ENCODE measurements at regions not wholly inside any gene's neighbourhood (a gene's known extent, or its start where the extent isn't known, plus 50 kb on each side); places are given as distances from the start of the nearest gene placed in this dataset.

- TF ChIP-seq ZNF114 (CRISPR knock-in tag; IDR thresholded peaks at IDR 0.05), result no peak
- TF ChIP-seq NANOG (IDR thresholded peaks at IDR 0.05; ENCODE audit: borderline replicate concordance), result no peak
- no peak for TF ChIP-seq CTCF (conservative IDR thresholded peaks at IDR 0.05; ENCODE audit: low read depth in 2 of 2)
- TF ChIP-seq EZH2 (IDR thresholded peaks at IDR 0.05; ENCODE audit: low read depth, unreplicated experiment), result no peak
- TF ChIP-seq POLR2AphosphoS5 (IDR thresholded peaks at IDR 0.05; ENCODE audit: low read depth), result no peak
- no peak for TF ChIP-seq JUNB (IDR thresholded peaks at IDR 0.05; ENCODE audit: unreplicated experiment)
- TF ChIP-seq ZNF331 (CRISPR knock-in tag; IDR thresholded peaks at IDR 0.05; ENCODE audit: low read depth), result no peak
- TF ChIP-seq ZNF462 (CRISPR knock-in tag; IDR thresholded peaks at IDR 0.05), result no peak
- TF ChIP-seq ETS1 (IDR thresholded peaks at IDR 0.05), result no peak
- TF ChIP-seq EZH2phosphoT487 (IDR thresholded peaks at IDR 0.05; ENCODE audit: unreplicated experiment), result no peak
- TF ChIP-seq STAT1 (IDR thresholded peaks at IDR 0.05; ENCODE audit: unreplicated experiment), result no peak
- TF ChIP-seq CREB1 (CRISPR knock-in tag; IDR thresholded peaks at IDR 0.05; ENCODE audit: low read depth), result no peak
- no peak for TF ChIP-seq REST (IDR thresholded peaks at IDR 0.05; ENCODE audit: unreplicated experiment)
These were observed 151.8 kb upstream of the PDE7B start for GRCh38 chr6:135699705-135700104.

More at GRCh38 chr6:135699705-135700104, 151.8 kb upstream of the PDE7B start:
- no peaks in the 10 kb centered on the region for H3K4me1 ChIP-seq (ENCODE audit: insufficient read depth)
- Mint-ChIP-seq H3K4me1 (no peaks in the 10 kb centered on the region), H3K27me3 (ENCODE audit: insufficient read depth, low read depth, poor library complexity) (peaks cover 3% of the 10 kb centered on the region), H3K27ac (no peak overlapping the region), H3K36me3 (ENCODE audit: low read depth) (no peaks in the 10 kb centered on the region), H3K4me3 (no peak overlapping the region), H3K9me3 (no peaks in the 10 kb centered on the region)
- no peaks in the 10 kb centered on the region for H4K20me1 ChIP-seq (replicated peaks; ENCODE audit: insufficient read depth)
- no peak overlapping the region for H3K4me3 ChIP-seq
- no peaks in the 10 kb centered on the region for H3F3A ChIP-seq (replicated peaks; ENCODE audit: low read depth)
- no peak overlapping the region for H2AFZ ChIP-seq
- no peaks in the 10 kb centered on the region for H3K27me3 ChIP-seq (ENCODE audit: insufficient read depth)
- H3K4me2 ChIP-seq, result no peak overlapping the region
- no peak overlapping the region for H3K27ac ChIP-seq (ENCODE audit: low read depth)
- ATAC-seq (no peak), DNase-seq (ENCODE audit: low spot score) (no peak)
- H3K79me2 ChIP-seq (replicated peaks; ENCODE audit: insufficient read depth), result no peaks in the 10 kb centered on the region
- H3K36me3 ChIP-seq (ENCODE audit: insufficient read depth), result no peaks in the 10 kb centered on the region
- no peaks in the 10 kb centered on the region for H3K9me2 ChIP-seq (ENCODE audit: insufficient read depth)

Data from GM23338 (cell line).